Mammary epithelial cell (primary cell): ENCODE measurements at regions not wholly inside any gene's neighbourhood (a gene's known extent, or its start where the extent isn't known, plus 50 kb on each side); places are given as distances from the start of the nearest gene placed in this dataset.

Source experiments
- EZH2 ChIP-seq: IDR thresholded peaks from 2 replicates; pipeline ENCODE4 v1.6.1; 2012; ENCODE audit warnings: low read length, inconsistent platforms, borderline replicate concordance
- TF ChIP-seq, protein P1 (sequence below), 2 donors: IDR thresholded peaks in 1 of 2; conservative IDR thresholded peaks in 1 of 2; 2 replicates each; pipeline ENCODE4 v1.5.1; 2011 to 2012; ENCODE audit warnings: inconsistent platforms in 2 of 2, low read length in 2 of 2, mild to moderate bottlenecking in 2 of 2, control low read depth in 1 of 2, low read depth in 1 of 2; ENCODE audit not compliant: insufficient read depth in 1 of 2; ENCODE audit errors: extremely low read depth in 1 of 2

GRCh38 chr7:152504816-152505215 lies 69.0 kb upstream of the KMT2C start:
- TF ChIP-seq, protein P1, sequence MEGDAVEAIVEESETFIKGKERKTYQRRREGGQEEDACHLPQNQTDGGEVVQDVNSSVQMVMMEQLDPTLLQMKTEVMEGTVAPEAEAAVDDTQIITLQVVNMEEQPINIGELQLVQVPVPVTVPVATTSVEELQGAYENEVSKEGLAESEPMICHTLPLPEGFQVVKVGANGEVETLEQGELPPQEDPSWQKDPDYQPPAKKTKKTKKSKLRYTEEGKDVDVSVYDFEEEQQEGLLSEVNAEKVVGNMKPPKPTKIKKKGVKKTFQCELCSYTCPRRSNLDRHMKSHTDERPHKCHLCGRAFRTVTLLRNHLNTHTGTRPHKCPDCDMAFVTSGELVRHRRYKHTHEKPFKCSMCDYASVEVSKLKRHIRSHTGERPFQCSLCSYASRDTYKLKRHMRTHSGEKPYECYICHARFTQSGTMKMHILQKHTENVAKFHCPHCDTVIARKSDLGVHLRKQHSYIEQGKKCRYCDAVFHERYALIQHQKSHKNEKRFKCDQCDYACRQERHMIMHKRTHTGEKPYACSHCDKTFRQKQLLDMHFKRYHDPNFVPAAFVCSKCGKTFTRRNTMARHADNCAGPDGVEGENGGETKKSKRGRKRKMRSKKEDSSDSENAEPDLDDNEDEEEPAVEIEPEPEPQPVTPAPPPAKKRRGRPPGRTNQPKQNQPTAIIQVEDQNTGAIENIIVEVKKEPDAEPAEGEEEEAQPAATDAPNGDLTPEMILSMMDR (conservative IDR thresholded peaks at IDR 0.05 in 1 of 2, IDR thresholded peaks at IDR 0.05 in 1 of 2; ENCODE audit: extremely low read depth in 1 of 2, insufficient read depth in 1 of 2, low read depth in 1 of 2, low read length in 2 of 2), result no peak
- no peak for TF ChIP-seq EZH2
